OCI-LY1 (cell line): ENCODE measurements at regions not wholly inside any gene's neighbourhood (a gene's known extent, or its start where the extent isn't known, plus 50 kb on each side); places are given as distances from the start of the nearest gene placed in this dataset.

Experiments used
- H2AFZ ChIP-seq: fragments of 200-600 bp; sonication (generic), shearing (Covaris generic); 2 replicates; pipeline ENCODE4 v1.6.0; 2014; ENCODE audit warnings: antibody characterized with exemption, mild to moderate bottlenecking, low read length
- H3F3A ChIP-seq: fragments of 200-600 bp; sonication (generic), shearing (Covaris generic); 2 replicates; pipeline ENCODE4 v1.6.0; 2014; ENCODE audit warnings: mild to moderate bottlenecking, antibody characterized with exemption, low read length, moderate library complexity; ENCODE audit not compliant: insufficient read depth
- H3K27ac ChIP-seq: fragments of 200-600 bp; sonication (generic); 2 replicates; pipeline ENCODE4 v1.5.1; 2014; ENCODE audit warnings: low read length, mixed run types, mild to moderate bottlenecking, low read depth; ENCODE audit not compliant: poor library complexity, severe bottlenecking
- H3K27me3 ChIP-seq: fragments of 200-600 bp; sonication (generic); 2 replicates; pipeline ENCODE4 v1.6.0; 2014; ENCODE audit warnings: antibody characterized with exemption, mild to moderate bottlenecking, low read length, moderate library complexity; ENCODE audit not compliant: insufficient read depth
- H3K36me3 ChIP-seq: fragments of 200-600 bp; sonication (generic); 2 replicates; pipeline ENCODE4 v1.6.1; 2014; ENCODE audit warnings: mild to moderate bottlenecking, antibody characterized with exemption, low read length, moderate library complexity, mixed read lengths; ENCODE audit not compliant: insufficient read depth
- H3K4me1 ChIP-seq: fragments of 200-600 bp; sonication (generic); 2 replicates; pipeline ENCODE4 v1.5.1; 2014; ENCODE audit warnings: mild to moderate bottlenecking, low read length, moderate library complexity; ENCODE audit not compliant: insufficient read depth, severe bottlenecking
- H3K4me2 ChIP-seq: fragments of 200-600 bp; sonication (generic), shearing (Covaris generic); 2 replicates; pipeline ENCODE4 v1.6.1; 2014; ENCODE audit warnings: low read length
- H3K4me3 ChIP-seq: fragments of 200-600 bp; sonication (generic); 2 replicates; pipeline ENCODE4 v1.5.1; 2014; ENCODE audit warnings: low read length, low read depth, mild to moderate bottlenecking, mixed read lengths; ENCODE audit not compliant: poor library complexity, severe bottlenecking
- H3K79me2 ChIP-seq: fragments of 200-600 bp; shearing (Covaris generic); 2 replicates; pipeline ENCODE4 v1.6.1; 2016; ENCODE audit warnings: mixed run types, low read length, mixed read lengths; ENCODE audit not compliant: insufficient read depth
- H3K9ac ChIP-seq: fragments of 200-600 bp; sonication (generic), shearing (Covaris generic); 2 replicates; pipeline ENCODE4 v1.6.1; 2014; ENCODE audit warnings: mild to moderate bottlenecking, low read length, mixed read lengths
- H3K9me2 ChIP-seq: fragments of 200-600 bp; sonication (generic), shearing (Covaris generic); 2 replicates; pipeline ENCODE4 v1.6.1; 2014; ENCODE audit warnings: low read depth, mild to moderate bottlenecking, low read length, mixed read lengths
- H3K9me3 ChIP-seq: fragments of 200-600 bp; shearing (Covaris generic); 2 replicates; pipeline ENCODE4 v1.6.1; 2014; ENCODE audit warnings: low read length, mixed read lengths
- H4K20me1 ChIP-seq: fragments of 200-600 bp; sonication (generic), shearing (Covaris generic); 2 replicates; pipeline ENCODE4 v1.6.0; 2016; ENCODE audit warnings: mild to moderate bottlenecking, low read length; ENCODE audit not compliant: insufficient read depth
- CTCF ChIP-seq: fragments of 200-600 bp; sonication (generic), shearing (Covaris generic); IDR thresholded peaks from 2 replicates; pipeline ENCODE4 v1.5.1; 2017; ENCODE audit warnings: mild to moderate bottlenecking, antibody characterized with exemption, low read length, moderate library complexity, mixed read lengths
- EZH2 ChIP-seq: fragments of 200-600 bp; sonication (generic), shearing (Covaris generic); IDR thresholded peaks from 2 replicates; pipeline ENCODE4 v1.8.0; 2017; ENCODE audit warnings: borderline replicate concordance, mixed run types, mild to moderate bottlenecking, antibody characterized with exemption, low read length, moderate library complexity, mixed read lengths

GRCh38 chr14:65320661-65321308 is 91.7 kb upstream of the FUT8 start:
- no peaks in the 10 kb centered on the region for H3K27me3 ChIP-seq
- no peak overlapping the region for H3K4me3 ChIP-seq
- H4K20me1 ChIP-seq, result no peaks in the 10 kb centered on the region
- H3K9ac ChIP-seq, result no peak overlapping the region
- H3F3A ChIP-seq, result no peaks in the 10 kb centered on the region
- no peak overlapping the region for H3K27ac ChIP-seq
- no peaks in the 10 kb centered on the region for H3K9me3 ChIP-seq
- no peaks in the 10 kb centered on the region for H3K9me2 ChIP-seq
- H3K4me1 ChIP-seq, result peaks cover 29% of the 10 kb centered on the region
- H3K36me3 ChIP-seq, result no peaks in the 10 kb centered on the region; the same call in 1 of the 2 replicates
- H3K4me2 ChIP-seq, result no peak overlapping the region
- TF ChIP-seq CTCF (no peak), EZH2 (no peak)
- no peak overlapping the region for H2AFZ ChIP-seq
- H3K79me2 ChIP-seq, result no peaks in the 10 kb centered on the region

GRCh38 chr14:65321370-65321875 is 91.1 kb upstream of the FUT8 start:
- H3K9me2 ChIP-seq, result no peaks in the 10 kb centered on the region
- H2AFZ ChIP-seq, result no peak overlapping the region
- H3K9ac ChIP-seq, result no peak overlapping the region
- no peaks in the 10 kb centered on the region for H4K20me1 ChIP-seq
- no peak for TF ChIP-seq CTCF
- no peak for TF ChIP-seq EZH2
- no peak overlapping the region for H3K27ac ChIP-seq
- H3K36me3 ChIP-seq, result no peaks in the 10 kb centered on the region; the same call in 1 of the 2 replicates
- H3K9me3 ChIP-seq, result no peaks in the 10 kb centered on the region
- H3F3A ChIP-seq, result no peaks in the 10 kb centered on the region
- H3K4me2 ChIP-seq, result no peak overlapping the region
- no peaks in the 10 kb centered on the region for H3K27me3 ChIP-seq
- H3K79me2 ChIP-seq, result no peaks in the 10 kb centered on the region
- H3K4me3 ChIP-seq, result no peak overlapping the region
- peaks cover 29% of the 10 kb centered on the region for H3K4me1 ChIP-seq

GRCh38 chr14:65329481-65329880 is 83.0 kb upstream of the FUT8 start:
- no peaks in the 10 kb centered on the region for H4K20me1 ChIP-seq
- H3K27me3 ChIP-seq, result no peaks in the 10 kb centered on the region
- H3K4me3 ChIP-seq, result no peak overlapping the region
- peak overlapping the region; percentile 48; the same call in 1 of the 2 replicates for H3K4me2 ChIP-seq
- H3K9me3 ChIP-seq, result no peaks in the 10 kb centered on the region
- no peaks in the 10 kb centered on the region for H3F3A ChIP-seq
- no peaks in the 10 kb centered on the region for H3K36me3 ChIP-seq
- H3K27ac ChIP-seq, result peak overlapping the region; percentile 67
- no peak for TF ChIP-seq CTCF
- TF ChIP-seq EZH2, result no peak
- no peaks in the 10 kb centered on the region for H3K79me2 ChIP-seq
- H3K4me1 ChIP-seq, result peaks cover 38% of the 10 kb centered on the region
- no peaks in the 10 kb centered on the region for H3K9me2 ChIP-seq
- no peak overlapping the region for H2AFZ ChIP-seq
- no peak overlapping the region; the same call in 1 of the 2 replicates for H3K9ac ChIP-seq
